A673 (cell line): ENCODE measurements at regions not wholly inside any gene's neighbourhood (a gene's known extent, or its start where the extent isn't known, plus 50 kb on each side); places are given as distances from the start of the nearest gene placed in this dataset.

ENCODE experiments used
- EZH2 ChIP-seq: fragments of 200-600 bp; sonication (generic); IDR thresholded peaks from 2 replicates; pipeline ENCODE4 v1.6.1; 2017; ENCODE audit warnings: borderline replicate concordance, low read depth, mild to moderate bottlenecking, mixed read lengths, antibody characterized with exemption, low read length; ENCODE audit not compliant: poor library complexity, severe bottlenecking
- TF ChIP-seq, protein P1 (sequence below): fragments of 300-800, 200-600 bp; sonication (generic); conservative IDR thresholded peaks from 2 replicates; pipeline ENCODE4 v1.5.1; 2017; ENCODE audit warnings: low read depth, mild to moderate bottlenecking, antibody characterized with exemption, low read length, moderate library complexity, mixed read lengths

DNA sequence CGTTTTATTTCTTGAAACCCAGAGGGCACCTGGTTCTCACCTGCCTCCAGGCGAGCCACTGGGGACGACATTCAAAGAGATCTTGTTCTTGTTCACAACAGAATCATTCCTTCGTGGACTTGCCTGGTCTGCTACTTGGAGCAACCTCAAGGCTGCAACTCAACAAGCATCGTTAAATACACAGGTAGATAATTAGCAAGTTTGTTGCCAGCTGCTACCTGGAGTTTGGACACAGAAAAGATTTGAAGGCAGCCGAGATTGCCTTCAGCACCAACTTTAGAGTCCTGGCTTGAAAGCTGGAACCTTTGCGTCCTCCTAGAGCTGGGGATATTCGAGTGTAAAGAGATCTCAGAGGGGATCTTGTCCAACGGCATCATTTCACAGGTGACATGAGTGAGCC is 89.6 kb upstream of the C7orf33 start:
- TF ChIP-seq, protein P1, sequence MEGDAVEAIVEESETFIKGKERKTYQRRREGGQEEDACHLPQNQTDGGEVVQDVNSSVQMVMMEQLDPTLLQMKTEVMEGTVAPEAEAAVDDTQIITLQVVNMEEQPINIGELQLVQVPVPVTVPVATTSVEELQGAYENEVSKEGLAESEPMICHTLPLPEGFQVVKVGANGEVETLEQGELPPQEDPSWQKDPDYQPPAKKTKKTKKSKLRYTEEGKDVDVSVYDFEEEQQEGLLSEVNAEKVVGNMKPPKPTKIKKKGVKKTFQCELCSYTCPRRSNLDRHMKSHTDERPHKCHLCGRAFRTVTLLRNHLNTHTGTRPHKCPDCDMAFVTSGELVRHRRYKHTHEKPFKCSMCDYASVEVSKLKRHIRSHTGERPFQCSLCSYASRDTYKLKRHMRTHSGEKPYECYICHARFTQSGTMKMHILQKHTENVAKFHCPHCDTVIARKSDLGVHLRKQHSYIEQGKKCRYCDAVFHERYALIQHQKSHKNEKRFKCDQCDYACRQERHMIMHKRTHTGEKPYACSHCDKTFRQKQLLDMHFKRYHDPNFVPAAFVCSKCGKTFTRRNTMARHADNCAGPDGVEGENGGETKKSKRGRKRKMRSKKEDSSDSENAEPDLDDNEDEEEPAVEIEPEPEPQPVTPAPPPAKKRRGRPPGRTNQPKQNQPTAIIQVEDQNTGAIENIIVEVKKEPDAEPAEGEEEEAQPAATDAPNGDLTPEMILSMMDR = no peak
- no peak for TF ChIP-seq EZH2
